ENCODE measurements at regions not wholly inside any gene's neighbourhood (a gene's known extent, or its start where the extent isn't known, plus 50 kb on each side); places are given as distances from the start of the nearest gene placed in this dataset.

DNA sequence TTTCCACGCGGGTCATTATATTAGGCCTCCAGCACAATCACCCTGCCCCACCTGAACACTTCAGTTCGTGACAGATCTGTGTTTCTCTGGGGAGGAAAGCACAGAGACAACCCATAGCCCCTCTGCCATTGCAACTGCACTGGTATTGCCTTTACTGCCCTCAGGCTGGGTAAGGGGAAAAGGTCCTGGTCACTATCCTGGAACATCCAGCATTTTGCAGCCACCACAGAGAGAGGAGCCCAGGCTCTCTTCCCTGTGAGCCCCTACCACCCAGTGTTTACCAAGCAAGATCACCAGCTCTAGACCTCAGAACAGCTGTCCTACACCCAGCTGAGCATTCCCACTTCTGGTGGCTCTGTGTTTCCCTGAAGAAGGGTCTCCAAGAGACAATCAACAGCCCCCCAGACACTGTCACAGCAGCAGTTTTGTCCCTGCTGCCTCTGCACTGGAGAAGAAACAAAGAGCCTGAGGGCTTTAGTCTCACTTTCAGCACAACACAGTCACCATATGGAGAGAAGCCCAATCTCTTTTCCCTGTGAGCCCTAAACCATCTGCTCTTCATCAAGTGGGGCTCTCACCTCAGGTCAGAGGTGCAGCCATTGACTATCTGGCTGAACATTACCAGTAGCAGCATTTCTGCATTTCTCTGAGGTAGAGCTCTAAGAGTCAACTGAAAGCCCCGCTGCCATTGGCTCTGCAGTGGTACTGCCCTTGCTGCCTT lies 655.2 kb upstream of the FAM174A start:
- H3K36me3 ChIP-seq (ENCODE audit: control insufficient read depth in 1 of 2, insufficient read depth in 2 of 2, low read length in 2 of 2): no peaks in the 10 kb centered on the region
- no peak overlapping the region for H3K18ac ChIP-seq (ENCODE audit: low read length)
- H2AK5ac ChIP-seq (ENCODE audit: low read length): no peak overlapping the region
- H2BK12ac ChIP-seq (ENCODE audit: low read length): no peak overlapping the region
- no peak overlapping the region for H3K27ac ChIP-seq (ENCODE audit: low read depth, low read length)
- H2BK5ac ChIP-seq (ENCODE audit: low read depth, low read length, poor library complexity): no peak overlapping the region
- H3K14ac ChIP-seq (ENCODE audit: low read length): no peak overlapping the region
- H3K4me3 ChIP-seq (ENCODE audit: low read depth, low read length): no peak overlapping the region
- no peaks in the 10 kb centered on the region for H3K4me1 ChIP-seq (ENCODE audit: control insufficient read depth in 1 of 2, insufficient read depth in 2 of 2, low read length in 2 of 2)
- H3K9me3 ChIP-seq (ENCODE audit: insufficient read depth, low read depth, low read length): no peaks in the 10 kb centered on the region
- H2AFZ ChIP-seq (ENCODE audit: insufficient read depth, low read length, poor library complexity): no peak overlapping the region
- no peaks in the 10 kb centered on the region for H3K27me3 ChIP-seq (ENCODE audit: insufficient read depth, low read length)
- no peak overlapping the region for H3K4ac ChIP-seq (ENCODE audit: low read depth, low read length)
- no peak overlapping the region for H3K23ac ChIP-seq (ENCODE audit: low read length)
- no peak overlapping the region for H4K91ac ChIP-seq (ENCODE audit: low read depth, low read length)
- no CpG with 5 or more reads among the region's 4 CpGs for WGBS (ENCODE audit: extremely low coverage, insufficient coverage, insufficient read length)
- H3K79me1 ChIP-seq (ENCODE audit: low read length): no peaks in the 10 kb centered on the region
- no peak overlapping the region for H4K12ac ChIP-seq (ENCODE audit: low read depth, low read length)
- no peak for DNase-seq
- no peak overlapping the region for H3K9ac ChIP-seq (ENCODE audit: low read length)
- H4K8ac ChIP-seq (ENCODE audit: low read depth, low read length): no peak overlapping the region
- H3K4me2 ChIP-seq (ENCODE audit: low read length): no peak overlapping the region
- no peaks in the 10 kb centered on the region for H3K79me2 ChIP-seq (ENCODE audit: control insufficient read depth, insufficient read depth, low read length, poor library complexity)
- H2BK120ac ChIP-seq (ENCODE audit: insufficient read depth, low read length, poor library complexity): no peak overlapping the region

DNA sequence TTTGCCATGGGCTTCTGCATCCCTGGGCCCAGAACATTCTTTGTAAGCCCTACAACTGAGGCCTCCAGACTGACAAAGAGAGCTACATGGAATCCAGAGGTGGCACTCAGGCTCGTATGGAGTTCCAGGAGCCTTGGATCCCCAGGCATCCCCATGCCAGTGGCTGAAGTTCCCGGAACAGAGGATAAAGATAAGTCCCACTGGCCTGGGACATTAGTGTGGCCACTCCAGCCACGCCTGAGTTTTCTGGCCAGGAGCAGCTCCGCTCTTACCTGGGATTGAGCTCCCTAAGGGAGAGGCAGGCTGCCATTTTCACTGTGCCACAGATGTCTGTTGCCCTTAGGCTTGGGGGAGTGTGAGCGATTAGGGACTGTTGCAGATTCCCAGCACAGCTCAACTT lies 656.3 kb upstream of the FAM174A start:
- Histone ChIP-seq H3K18ac (ENCODE audit: low read length) (no peak overlapping the region), H3K36me3 (ENCODE audit: control insufficient read depth in 1 of 2, insufficient read depth in 2 of 2, low read length in 2 of 2) (no peaks in the 10 kb centered on the region), H3K4me3 (ENCODE audit: low read depth, low read length) (no peak overlapping the region), H3K79me1 (ENCODE audit: low read length) (no peaks in the 10 kb centered on the region), H3K9me3 (ENCODE audit: insufficient read depth, low read depth, low read length) (no peaks in the 10 kb centered on the region), H3K4me1 (ENCODE audit: control insufficient read depth in 1 of 2, insufficient read depth in 2 of 2, low read length in 2 of 2) (no peaks in the 10 kb centered on the region), H3K27me3 (ENCODE audit: insufficient read depth, low read length) (no peaks in the 10 kb centered on the region), H2BK120ac (ENCODE audit: insufficient read depth, low read length, poor library complexity) (no peak overlapping the region), H3K14ac (ENCODE audit: low read length) (no peak overlapping the region), H3K27ac (ENCODE audit: low read depth, low read length) (no peak overlapping the region), H2BK5ac (ENCODE audit: low read depth, low read length, poor library complexity) (no peak overlapping the region), H2AFZ (ENCODE audit: insufficient read depth, low read length, poor library complexity) (no peak overlapping the region), H4K8ac (ENCODE audit: low read depth, low read length) (no peak overlapping the region), H3K79me2 (ENCODE audit: control insufficient read depth, insufficient read depth, low read length, poor library complexity) (no peaks in the 10 kb centered on the region), H2AK5ac (ENCODE audit: low read length) (no peak overlapping the region), H2BK12ac (ENCODE audit: low read length) (no peak overlapping the region), H4K12ac (ENCODE audit: low read depth, low read length) (no peak overlapping the region), H3K4me2 (ENCODE audit: low read length) (no peak overlapping the region), H4K91ac (ENCODE audit: low read depth, low read length) (no peak overlapping the region), H3K23ac (ENCODE audit: low read length) (no peak overlapping the region), H3K9ac (ENCODE audit: low read length) (no peak overlapping the region), H3K4ac (ENCODE audit: low read depth, low read length) (no peak overlapping the region)
- no peak for DNase-seq
- WGBS (ENCODE audit: extremely low coverage, insufficient coverage, insufficient read length): no CpG with 5 or more reads among the region's 5 CpGs

DNA sequence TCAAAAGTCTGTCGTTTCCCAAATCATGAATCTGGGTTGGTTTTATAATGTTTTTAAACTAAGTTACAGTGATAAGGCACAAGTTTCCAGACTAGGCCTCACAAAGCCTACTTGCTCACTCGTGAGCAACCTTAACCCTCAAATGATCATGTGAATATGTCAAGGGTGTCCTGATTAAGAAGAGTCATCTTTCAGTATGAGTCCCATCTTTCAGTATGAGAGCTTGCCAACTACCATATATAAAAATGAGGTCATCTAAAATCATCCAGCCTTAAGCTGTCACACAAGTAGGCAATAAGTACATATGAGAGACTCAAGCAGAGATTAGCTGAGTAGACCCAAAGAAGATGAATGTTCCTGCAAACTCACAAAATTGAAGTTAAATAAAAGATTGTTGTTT lies 668.4 kb upstream of the FAM174A start:
- Histone ChIP-seq H3K79me2 (ENCODE audit: control insufficient read depth, insufficient read depth, low read length, poor library complexity) (no peaks in the 10 kb centered on the region), H3K14ac (ENCODE audit: low read length) (no peak overlapping the region), H4K91ac (ENCODE audit: low read depth, low read length) (no peak overlapping the region), H2AFZ (ENCODE audit: insufficient read depth, low read length, poor library complexity) (no peak overlapping the region), H4K8ac (ENCODE audit: low read depth, low read length) (no peak overlapping the region), H2BK5ac (ENCODE audit: low read depth, low read length, poor library complexity) (no peak overlapping the region), H2AK5ac (ENCODE audit: low read length) (no peak overlapping the region), H3K9me3 (ENCODE audit: insufficient read depth, low read depth, low read length) (no peaks in the 10 kb centered on the region), H3K36me3 (ENCODE audit: control insufficient read depth in 1 of 2, insufficient read depth in 2 of 2, low read length in 2 of 2) (no peaks in the 10 kb centered on the region), H3K4ac (ENCODE audit: low read depth, low read length) (no peak overlapping the region), H3K9ac (ENCODE audit: low read length) (no peak overlapping the region), H2BK12ac (ENCODE audit: low read length) (no peak overlapping the region), H2BK120ac (ENCODE audit: insufficient read depth, low read length, poor library complexity) (no peak overlapping the region), H3K18ac (ENCODE audit: low read length) (no peak overlapping the region), H3K27me3 (ENCODE audit: insufficient read depth, low read length) (no peaks in the 10 kb centered on the region), H3K79me1 (ENCODE audit: low read length) (no peaks in the 10 kb centered on the region), H4K12ac (ENCODE audit: low read depth, low read length) (no peak overlapping the region), H3K4me3 (ENCODE audit: low read depth, low read length) (no peak overlapping the region), H3K4me2 (ENCODE audit: low read length) (no peak overlapping the region), H3K27ac (ENCODE audit: low read depth, low read length) (no peak overlapping the region), H3K23ac (ENCODE audit: low read length) (no peak overlapping the region), H3K4me1 (ENCODE audit: control insufficient read depth in 1 of 2, insufficient read depth in 2 of 2, low read length in 2 of 2) (no peaks in the 10 kb centered on the region)
- no CpG with 5 or more reads among the region's 2 CpGs for WGBS (ENCODE audit: extremely low coverage, insufficient coverage, insufficient read length)
- no peak for DNase-seq

DNA sequence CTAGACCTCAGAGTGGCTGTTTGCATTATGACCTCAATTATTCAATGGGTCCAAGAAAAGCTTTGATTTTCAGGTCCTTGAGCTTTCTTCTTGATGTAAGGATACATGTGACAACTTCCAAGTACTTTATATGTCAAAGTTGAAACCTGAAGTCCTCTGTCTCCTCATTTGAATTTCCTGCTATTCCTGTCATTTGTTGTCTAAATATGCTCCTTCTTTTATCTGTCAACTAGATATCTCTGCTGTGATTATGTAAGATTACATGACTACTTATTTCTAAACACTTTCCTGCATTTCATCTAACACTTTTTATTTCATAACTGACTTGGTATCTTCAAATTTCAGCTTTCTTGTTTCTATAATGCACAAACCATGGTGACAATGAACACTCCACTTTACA lies 670.0 kb upstream of the FAM174A start:
- Histone ChIP-seq H2BK12ac (ENCODE audit: low read length) (no peak overlapping the region), H4K8ac (ENCODE audit: low read depth, low read length) (no peak overlapping the region), H4K12ac (ENCODE audit: low read depth, low read length) (no peak overlapping the region), H3K4me2 (ENCODE audit: low read length) (no peak overlapping the region), H3K4me3 (ENCODE audit: low read depth, low read length) (no peak overlapping the region), H2BK120ac (ENCODE audit: insufficient read depth, low read length, poor library complexity) (no peak overlapping the region), H3K27ac (ENCODE audit: low read depth, low read length) (no peak overlapping the region), H4K91ac (ENCODE audit: low read depth, low read length) (no peak overlapping the region), H3K36me3 (ENCODE audit: control insufficient read depth in 1 of 2, insufficient read depth in 2 of 2, low read length in 2 of 2) (no peaks in the 10 kb centered on the region), H3K79me2 (ENCODE audit: control insufficient read depth, insufficient read depth, low read length, poor library complexity) (no peaks in the 10 kb centered on the region), H3K4me1 (ENCODE audit: control insufficient read depth in 1 of 2, insufficient read depth in 2 of 2, low read length in 2 of 2) (no peaks in the 10 kb centered on the region), H3K27me3 (ENCODE audit: insufficient read depth, low read length) (no peaks in the 10 kb centered on the region), H3K79me1 (ENCODE audit: low read length) (no peaks in the 10 kb centered on the region), H3K14ac (ENCODE audit: low read length) (no peak overlapping the region), H2AFZ (ENCODE audit: insufficient read depth, low read length, poor library complexity) (no peak overlapping the region), H3K18ac (ENCODE audit: low read length) (no peak overlapping the region), H2AK5ac (ENCODE audit: low read length) (no peak overlapping the region), H2BK5ac (ENCODE audit: low read depth, low read length, poor library complexity) (no peak overlapping the region), H3K9ac (ENCODE audit: low read length) (no peak overlapping the region), H3K9me3 (ENCODE audit: insufficient read depth, low read depth, low read length) (no peaks in the 10 kb centered on the region), H3K4ac (ENCODE audit: low read depth, low read length) (no peak overlapping the region), H3K23ac (ENCODE audit: low read length) (no peak overlapping the region)
- no peak for DNase-seq
